Body of pancreas (tissue), 4 donors: ENCODE measurements at regions not wholly inside any gene's neighbourhood (a gene's known extent, or its start where the extent isn't known, plus 50 kb on each side); places are given as distances from the start of the nearest gene placed in this dataset.

Source experiments
- POLR2A ChIP-seq, 3 donors: fragments of 450-650 bp; IDR thresholded peaks; one replicate each; pipeline ENCODE4 v1.6.1; 2016; ENCODE audit warnings: antibody characterized with exemption in 3 of 3, mild to moderate bottlenecking in 2 of 3
- TF ChIP-seq, protein P1 (sequence below), 7 experiments: fragments of 450-650 bp in 4 of 7; fragments of 200-600 bp in 3 of 7; sonication (generic) in 3 of 7; IDR thresholded peaks; one replicate each; pipeline ENCODE4 v1.5.1; 2016 to 2019; ENCODE audit warnings: antibody characterized with exemption in 7 of 7

DNA sequence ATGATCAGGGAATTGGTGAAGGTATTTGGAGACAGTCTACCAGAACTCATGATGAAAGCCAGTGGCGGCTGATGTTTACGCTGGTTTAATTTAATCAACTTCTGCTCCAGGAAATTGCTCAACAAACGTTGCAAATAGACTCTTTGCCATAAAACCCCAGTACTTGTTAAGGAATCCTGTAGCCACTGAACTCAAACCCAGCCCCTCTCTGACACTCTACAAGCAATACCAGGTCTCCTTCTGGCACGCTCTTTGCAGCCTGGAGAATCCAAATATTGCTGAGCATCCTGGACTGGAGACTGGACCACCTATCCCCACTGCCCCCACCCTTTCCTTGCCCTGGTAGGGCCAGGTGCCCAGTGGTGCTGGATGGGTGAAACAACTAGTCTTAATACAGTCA, 308.2 kb downstream of the FBXO15 start:
- TF ChIP-seq, protein P1, sequence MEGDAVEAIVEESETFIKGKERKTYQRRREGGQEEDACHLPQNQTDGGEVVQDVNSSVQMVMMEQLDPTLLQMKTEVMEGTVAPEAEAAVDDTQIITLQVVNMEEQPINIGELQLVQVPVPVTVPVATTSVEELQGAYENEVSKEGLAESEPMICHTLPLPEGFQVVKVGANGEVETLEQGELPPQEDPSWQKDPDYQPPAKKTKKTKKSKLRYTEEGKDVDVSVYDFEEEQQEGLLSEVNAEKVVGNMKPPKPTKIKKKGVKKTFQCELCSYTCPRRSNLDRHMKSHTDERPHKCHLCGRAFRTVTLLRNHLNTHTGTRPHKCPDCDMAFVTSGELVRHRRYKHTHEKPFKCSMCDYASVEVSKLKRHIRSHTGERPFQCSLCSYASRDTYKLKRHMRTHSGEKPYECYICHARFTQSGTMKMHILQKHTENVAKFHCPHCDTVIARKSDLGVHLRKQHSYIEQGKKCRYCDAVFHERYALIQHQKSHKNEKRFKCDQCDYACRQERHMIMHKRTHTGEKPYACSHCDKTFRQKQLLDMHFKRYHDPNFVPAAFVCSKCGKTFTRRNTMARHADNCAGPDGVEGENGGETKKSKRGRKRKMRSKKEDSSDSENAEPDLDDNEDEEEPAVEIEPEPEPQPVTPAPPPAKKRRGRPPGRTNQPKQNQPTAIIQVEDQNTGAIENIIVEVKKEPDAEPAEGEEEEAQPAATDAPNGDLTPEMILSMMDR (IDR thresholded peaks at IDR 0.05), result no peak
- no peak for TF ChIP-seq POLR2A (IDR thresholded peaks at IDR 0.05)
